Adipocyte (in vitro differentiated cells): ENCODE measurements at regions not wholly inside any gene's neighbourhood (a gene's known extent, or its start where the extent isn't known, plus 50 kb on each side); places are given as distances from the start of the nearest gene placed in this dataset.

Source experiments
- DNase-seq: peaks from one replicate; pipeline ENCODE4 v3.0.0-alpha.2; 2015; ENCODE audit warnings: low read depth
- H3K27me3 ChIP-seq: replicated peaks from 2 replicates; pipeline ENCODE4 v1.7.0; 2013; ENCODE audit warnings: mild to moderate bottlenecking, low read length, moderate library complexity; ENCODE audit not compliant: control insufficient read depth, insufficient read depth
- H3K36me3 ChIP-seq: 2 replicates; pipeline ENCODE4 v1.7.0; 2013; ENCODE audit warnings: low read length, mild to moderate bottlenecking, moderate library complexity; ENCODE audit not compliant: control insufficient read depth, insufficient read depth, severe bottlenecking
- H3K4me1 ChIP-seq: 2 replicates; pipeline ENCODE4 v1.7.0; 2013; ENCODE audit warnings: mild to moderate bottlenecking, low read length, moderate library complexity; ENCODE audit not compliant: control insufficient read depth, insufficient read depth
- H3K4me3 ChIP-seq: 2 replicates; pipeline ENCODE4 v1.7.0; 2013; ENCODE audit warnings: mild to moderate bottlenecking, low read length, moderate library complexity
- H3K9ac ChIP-seq: 2 replicates; pipeline ENCODE4 v1.7.0; 2013; ENCODE audit warnings: mild to moderate bottlenecking, low read length, moderate library complexity
- H3K9me3 ChIP-seq: 2 replicates; pipeline ENCODE4 v1.7.0; 2013; ENCODE audit warnings: mild to moderate bottlenecking, low read length, moderate library complexity; ENCODE audit not compliant: control insufficient read depth

- H3K27me3 ChIP-seq: no peaks in the 10 kb centered on the region
- DNase-seq: no peak
- no peaks in the 10 kb centered on the region for H3K4me1 ChIP-seq
- no peak overlapping the region for H3K9ac ChIP-seq
- H3K4me3 ChIP-seq: no peak overlapping the region
- H3K36me3 ChIP-seq: no peaks in the 10 kb centered on the region
- no peaks in the 10 kb centered on the region for H3K9me3 ChIP-seq
Observed at GRCh38 chr7:33661430-33662160, 243.7 kb upstream of the BMPER start.

- no peak for DNase-seq
- Histone ChIP-seq H3K36me3 (no peaks in the 10 kb centered on the region), H3K9me3 (no peaks in the 10 kb centered on the region), H3K9ac (no peak overlapping the region), H3K4me1 (no peaks in the 10 kb centered on the region), H3K4me3 (no peak overlapping the region), H3K27me3 (no peaks in the 10 kb centered on the region)
Observed at GRCh38 chr7:33666531-33666930, 238.8 kb upstream of the BMPER start.

GRCh38 chr7:33667196-33667595 is 238.1 kb upstream of the BMPER start:
- H3K9me3 ChIP-seq: no peaks in the 10 kb centered on the region
- no peak for DNase-seq
- H3K9ac ChIP-seq: no peak overlapping the region
- no peaks in the 10 kb centered on the region for H3K27me3 ChIP-seq
- H3K36me3 ChIP-seq: no peaks in the 10 kb centered on the region
- H3K4me1 ChIP-seq: no peaks in the 10 kb centered on the region
- no peak overlapping the region for H3K4me3 ChIP-seq

- DNase-seq: peak; percentile 12
Observed at GRCh38 chr7:33669251-33669670, 236.1 kb upstream of the BMPER start.

GRCh38 chr7:33671531-33672262 is 233.6 kb upstream of the BMPER start:
- H3K9ac ChIP-seq: no peak overlapping the region
- H3K4me3 ChIP-seq: no peak overlapping the region
- no peak for DNase-seq
- no peaks in the 10 kb centered on the region for H3K27me3 ChIP-seq
- H3K36me3 ChIP-seq: no peaks in the 10 kb centered on the region
- H3K9me3 ChIP-seq: peaks cover 2% of the 10 kb centered on the region
- H3K4me1 ChIP-seq: no peaks in the 10 kb centered on the region

More at GRCh38 chr7:33669251-33669670, 236.1 kb upstream of the BMPER start:
- no peaks in the 10 kb centered on the region for H3K4me1 ChIP-seq
- H3K9ac ChIP-seq: no peak overlapping the region
- no peaks in the 10 kb centered on the region for H3K9me3 ChIP-seq
- H3K27me3 ChIP-seq: no peaks in the 10 kb centered on the region
- H3K36me3 ChIP-seq: no peaks in the 10 kb centered on the region
- no peak overlapping the region for H3K4me3 ChIP-seq

- no peaks in the 10 kb centered on the region for H3K27me3 ChIP-seq
- DNase-seq: no peak
- peaks cover 2% of the 10 kb centered on the region for H3K9me3 ChIP-seq
- H3K36me3 ChIP-seq: no peaks in the 10 kb centered on the region
- H3K4me3 ChIP-seq: no peak overlapping the region
- H3K4me1 ChIP-seq: no peaks in the 10 kb centered on the region
- H3K9ac ChIP-seq: no peak overlapping the region
Observed at GRCh38 chr7:33673029-33673700, 232.2 kb upstream of the BMPER start.

- no peak for DNase-seq
- Histone ChIP-seq H3K4me3 (no peak overlapping the region), H3K9ac (no peak overlapping the region), H3K27me3 (no peaks in the 10 kb centered on the region), H3K4me1 (no peaks in the 10 kb centered on the region), H3K9me3 (peaks cover 15% of the 10 kb centered on the region), H3K36me3 (no peaks in the 10 kb centered on the region)
Observed at GRCh38 chr7:33674804-33675411, 230.4 kb upstream of the BMPER start.

- H3K4me1 ChIP-seq: no peaks in the 10 kb centered on the region
- peaks cover 22% of the 10 kb centered on the region for H3K9me3 ChIP-seq
- no peaks in the 10 kb centered on the region for H3K27me3 ChIP-seq
- H3K36me3 ChIP-seq: no peaks in the 10 kb centered on the region
- DNase-seq: peak; percentile 11
- H3K4me3 ChIP-seq: no peak overlapping the region
- H3K9ac ChIP-seq: no peak overlapping the region
Observed at GRCh38 chr7:33677556-33677955, 227.8 kb upstream of the BMPER start.

GRCh38 chr7:33678569-33679335 is 226.6 kb upstream of the BMPER start:
- H3K9ac ChIP-seq: no peak overlapping the region
- H3K27me3 ChIP-seq: no peaks in the 10 kb centered on the region
- no peak overlapping the region for H3K4me3 ChIP-seq
- H3K36me3 ChIP-seq: no peaks in the 10 kb centered on the region
- H3K9me3 ChIP-seq: peaks cover 22% of the 10 kb centered on the region
- DNase-seq: no peak
- H3K4me1 ChIP-seq: no peaks in the 10 kb centered on the region

- H3K4me3 ChIP-seq: no peak overlapping the region
- H3K4me1 ChIP-seq: no peaks in the 10 kb centered on the region
- H3K36me3 ChIP-seq: no peaks in the 10 kb centered on the region
- no peak for DNase-seq
- no peaks in the 10 kb centered on the region for H3K27me3 ChIP-seq
- no peak overlapping the region for H3K9ac ChIP-seq
- H3K9me3 ChIP-seq: peaks cover 22% of the 10 kb centered on the region
Observed at GRCh38 chr7:33680682-33681081, 224.7 kb upstream of the BMPER start.
